ENCODE measurements at regions not wholly inside any gene's neighbourhood (a gene's known extent, or its start where the extent isn't known, plus 50 kb on each side); places are given as distances from the start of the nearest gene placed in this dataset.

- no peak overlapping the region for H3K27ac Mint-ChIP-seq (ENCODE audit: unreplicated experiment)
- H3K27ac ChIP-seq (ENCODE audit: low read depth, low read length), result no peak overlapping the region
- H3K4me3 ChIP-seq (ENCODE audit: insufficient read depth, low read depth, low read length), result no peak overlapping the region
- H3K4me1 Mint-ChIP-seq (ENCODE audit: low read depth, unreplicated experiment), result no peaks in the 10 kb centered on the region
- H3K36me3 ChIP-seq (ENCODE audit: insufficient read depth, low read length), result no peaks in the 10 kb centered on the region
- no peaks in the 10 kb centered on the region for H4K20me1 ChIP-seq (ENCODE audit: insufficient read depth, low read length)
- H2AFZ ChIP-seq (ENCODE audit: low read depth, low read length), result no peak overlapping the region
- H3K27me3 ChIP-seq (ENCODE audit: insufficient read depth, low read length), result no peaks in the 10 kb centered on the region
- H3K9ac ChIP-seq (ENCODE audit: low read length), result no peak overlapping the region
- H3K79me2 ChIP-seq (ENCODE audit: insufficient read depth, low read length), result no peaks in the 10 kb centered on the region
- DNase-seq (ENCODE audit: low read depth) (no peak), FAIRE-seq (no peak)
- H3K9me3 ChIP-seq (ENCODE audit: insufficient read depth, low read depth, low read length), result no peaks in the 10 kb centered on the region
- TF ChIP-seq EZH2 (IDR thresholded peaks at IDR 0.05; ENCODE audit: insufficient read depth, low read length), result no peak
- TF ChIP-seq CTCF (IDR thresholded peaks at IDR 0.05; ENCODE audit: insufficient read depth, low read depth, low read length), result no peak
- no peaks in the 10 kb centered on the region for H3K36me3 Mint-ChIP-seq (ENCODE audit: low read depth, unreplicated experiment)
- no peaks in the 10 kb centered on the region for H3K9me3 Mint-ChIP-seq (ENCODE audit: unreplicated experiment)
- no peak overlapping the region for H3K4me3 Mint-ChIP-seq (ENCODE audit: unreplicated experiment)
- H3K27me3 Mint-ChIP-seq (ENCODE audit: low read depth, unreplicated experiment), result no peaks in the 10 kb centered on the region
- no peak overlapping the region for H3K4me2 ChIP-seq (ENCODE audit: low read length)
- H3K4me1 ChIP-seq (ENCODE audit: insufficient read depth, low read length), result no peaks in the 10 kb centered on the region
These were observed 394.9 kb upstream of the PABPC5 start for GRCh38 chrX:91039777-91040176.

- H2AFZ ChIP-seq (ENCODE audit: low read depth, low read length), result no peak overlapping the region
- no peaks in the 10 kb centered on the region for H3K27me3 ChIP-seq (ENCODE audit: insufficient read depth, low read length)
- H3K4me3 ChIP-seq (ENCODE audit: insufficient read depth, low read depth, low read length), result no peak overlapping the region
- H3K79me2 ChIP-seq (ENCODE audit: insufficient read depth, low read length), result no peaks in the 10 kb centered on the region
- no peaks in the 10 kb centered on the region for H3K36me3 Mint-ChIP-seq (ENCODE audit: low read depth, unreplicated experiment)
- no peak overlapping the region for H3K27ac ChIP-seq (ENCODE audit: low read depth, low read length)
- FAIRE-seq (no peak), DNase-seq (ENCODE audit: low read depth) (no peak)
- H3K36me3 ChIP-seq (ENCODE audit: insufficient read depth, low read length), result no peaks in the 10 kb centered on the region
- no peaks in the 10 kb centered on the region for H3K9me3 ChIP-seq (ENCODE audit: insufficient read depth, low read depth, low read length)
- no peak overlapping the region for H3K4me2 ChIP-seq (ENCODE audit: low read length)
- no peaks in the 10 kb centered on the region for H3K9me3 Mint-ChIP-seq (ENCODE audit: unreplicated experiment)
- no peaks in the 10 kb centered on the region for H3K4me1 Mint-ChIP-seq (ENCODE audit: low read depth, unreplicated experiment)
- H4K20me1 ChIP-seq (ENCODE audit: insufficient read depth, low read length), result no peaks in the 10 kb centered on the region
- no peak overlapping the region for H3K4me3 Mint-ChIP-seq (ENCODE audit: unreplicated experiment)
- H3K4me1 ChIP-seq (ENCODE audit: insufficient read depth, low read length), result no peaks in the 10 kb centered on the region
- TF ChIP-seq EZH2 (IDR thresholded peaks at IDR 0.05; ENCODE audit: insufficient read depth, low read length), result no peak
- TF ChIP-seq CTCF (IDR thresholded peaks at IDR 0.05; ENCODE audit: insufficient read depth, low read depth, low read length), result no peak
- H3K27ac Mint-ChIP-seq (ENCODE audit: unreplicated experiment), result no peak overlapping the region
- H3K27me3 Mint-ChIP-seq (ENCODE audit: low read depth, unreplicated experiment), result no peaks in the 10 kb centered on the region
- H3K9ac ChIP-seq (ENCODE audit: low read length), result no peak overlapping the region
These were observed 368.5 kb upstream of the PABPC5 start for GRCh38 chrX:91066104-91066503.

GRCh38 chrX:91079342-91080114 is 355.1 kb upstream of the PABPC5 start:
- H3K4me3 ChIP-seq (ENCODE audit: insufficient read depth, low read depth, low read length), result no peak overlapping the region
- no peaks in the 10 kb centered on the region for H3K9me3 ChIP-seq (ENCODE audit: insufficient read depth, low read depth, low read length)
- Mint-ChIP-seq H3K27me3 (ENCODE audit: low read depth, unreplicated experiment) (no peaks in the 10 kb centered on the region), H3K4me1 (ENCODE audit: low read depth, unreplicated experiment) (no peaks in the 10 kb centered on the region), H3K36me3 (ENCODE audit: low read depth, unreplicated experiment) (no peaks in the 10 kb centered on the region), H3K4me3 (ENCODE audit: unreplicated experiment) (no peak overlapping the region), H3K27ac (ENCODE audit: unreplicated experiment) (no peak overlapping the region), H3K9me3 (ENCODE audit: unreplicated experiment) (no peaks in the 10 kb centered on the region)
- H3K79me2 ChIP-seq (ENCODE audit: insufficient read depth, low read length), result no peaks in the 10 kb centered on the region
- DNase-seq (ENCODE audit: low read depth) (no peak), FAIRE-seq (no peak)
- H2AFZ ChIP-seq (ENCODE audit: low read depth, low read length), result no peak overlapping the region
- no peak overlapping the region for H3K27ac ChIP-seq (ENCODE audit: low read depth, low read length)
- H3K4me1 ChIP-seq (ENCODE audit: insufficient read depth, low read length), result no peaks in the 10 kb centered on the region
- no peaks in the 10 kb centered on the region for H3K27me3 ChIP-seq (ENCODE audit: insufficient read depth, low read length)
- no peaks in the 10 kb centered on the region for H4K20me1 ChIP-seq (ENCODE audit: insufficient read depth, low read length)
- H3K9ac ChIP-seq (ENCODE audit: low read length), result no peak overlapping the region
- H3K36me3 ChIP-seq (ENCODE audit: insufficient read depth, low read length), result no peaks in the 10 kb centered on the region
- no peak overlapping the region for H3K4me2 ChIP-seq (ENCODE audit: low read length)
- TF ChIP-seq CTCF (IDR thresholded peaks at IDR 0.05; ENCODE audit: insufficient read depth, low read depth, low read length), result no peak
- TF ChIP-seq EZH2 (IDR thresholded peaks at IDR 0.05; ENCODE audit: insufficient read depth, low read length), result no peak

Measured in astrocyte (in vitro differentiated cells and primary cell).